ENCODE measurements at regions not wholly inside any gene's neighbourhood (a gene's known extent, or its start where the extent isn't known, plus 50 kb on each side); places are given as distances from the start of the nearest gene placed in this dataset.

- Histone ChIP-seq H2BK12ac (ENCODE audit: low read length) (no peak overlapping the region), H2AFZ (ENCODE audit: insufficient read depth, low read length, poor library complexity) (no peak overlapping the region), H4K12ac (ENCODE audit: low read depth, low read length) (no peak overlapping the region), H3K23ac (ENCODE audit: low read length) (no peak overlapping the region), H3K14ac (ENCODE audit: low read length) (no peak overlapping the region), H3K4me2 (ENCODE audit: low read length) (no peak overlapping the region), H4K91ac (ENCODE audit: low read depth, low read length) (no peak overlapping the region), H3K27ac (ENCODE audit: low read depth, low read length) (no peak overlapping the region), H3K36me3 (ENCODE audit: control insufficient read depth in 1 of 2, insufficient read depth in 2 of 2, low read length in 2 of 2) (no peaks in the 10 kb centered on the region), H2BK120ac (ENCODE audit: insufficient read depth, low read length, poor library complexity) (no peak overlapping the region), H3K79me1 (ENCODE audit: low read length) (no peaks in the 10 kb centered on the region), H3K9me3 (ENCODE audit: insufficient read depth, low read depth, low read length) (no peaks in the 10 kb centered on the region), H4K8ac (ENCODE audit: low read depth, low read length) (no peak overlapping the region), H3K27me3 (ENCODE audit: insufficient read depth, low read length) (no peaks in the 10 kb centered on the region), H3K9ac (ENCODE audit: low read length) (no peak overlapping the region), H3K79me2 (ENCODE audit: control insufficient read depth, insufficient read depth, low read length, poor library complexity) (no peaks in the 10 kb centered on the region), H2AK5ac (ENCODE audit: low read length) (no peak overlapping the region), H3K4ac (ENCODE audit: low read depth, low read length) (no peak overlapping the region), H3K4me1 (ENCODE audit: control insufficient read depth in 1 of 2, insufficient read depth in 2 of 2, low read length in 2 of 2) (no peaks in the 10 kb centered on the region), H3K4me3 (ENCODE audit: low read depth, low read length) (no peak overlapping the region), H3K18ac (ENCODE audit: low read length) (no peak overlapping the region), H2BK5ac (ENCODE audit: low read depth, low read length, poor library complexity) (no peak overlapping the region)
- WGBS (ENCODE audit: extremely low coverage, insufficient coverage, insufficient read length), result no CpG with 5 or more reads among the region's 2 CpGs
- no peak for DNase-seq
Measured at GRCh38 chr2:217052856-217053577, 193.2 kb upstream of the TNP1 start.

GRCh38 chr2:217051416-217051815, 191.6 kb upstream of the TNP1 start:
- no peak overlapping the region for H4K12ac ChIP-seq (ENCODE audit: low read depth, low read length)
- H3K14ac ChIP-seq (ENCODE audit: low read length), result no peak overlapping the region
- no peaks in the 10 kb centered on the region for H3K27me3 ChIP-seq (ENCODE audit: insufficient read depth, low read length)
- H3K79me2 ChIP-seq (ENCODE audit: control insufficient read depth, insufficient read depth, low read length, poor library complexity), result no peaks in the 10 kb centered on the region
- H3K4me1 ChIP-seq (ENCODE audit: control insufficient read depth in 1 of 2, insufficient read depth in 2 of 2, low read length in 2 of 2), result no peaks in the 10 kb centered on the region
- WGBS (ENCODE audit: extremely low coverage, insufficient coverage, insufficient read length), result no CpG with 5 or more reads among the region's 2 CpGs
- no peak for DNase-seq
- no peak overlapping the region for H3K9ac ChIP-seq (ENCODE audit: low read length)
- H3K4ac ChIP-seq (ENCODE audit: low read depth, low read length), result no peak overlapping the region
- no peak overlapping the region for H2BK12ac ChIP-seq (ENCODE audit: low read length)
- no peaks in the 10 kb centered on the region for H3K36me3 ChIP-seq (ENCODE audit: control insufficient read depth in 1 of 2, insufficient read depth in 2 of 2, low read length in 2 of 2)
- no peak overlapping the region for H3K23ac ChIP-seq (ENCODE audit: low read length)
- H2AK5ac ChIP-seq (ENCODE audit: low read length), result no peak overlapping the region
- no peaks in the 10 kb centered on the region for H3K9me3 ChIP-seq (ENCODE audit: insufficient read depth, low read depth, low read length)
- H3K4me3 ChIP-seq (ENCODE audit: low read depth, low read length), result no peak overlapping the region
- H2BK5ac ChIP-seq (ENCODE audit: low read depth, low read length, poor library complexity), result no peak overlapping the region
- no peak overlapping the region for H4K8ac ChIP-seq (ENCODE audit: low read depth, low read length)
- H2AFZ ChIP-seq (ENCODE audit: insufficient read depth, low read length, poor library complexity), result no peak overlapping the region
- H3K4me2 ChIP-seq (ENCODE audit: low read length), result no peak overlapping the region
- no peak overlapping the region for H3K18ac ChIP-seq (ENCODE audit: low read length)
- no peak overlapping the region for H2BK120ac ChIP-seq (ENCODE audit: insufficient read depth, low read length, poor library complexity)
- no peaks in the 10 kb centered on the region for H3K79me1 ChIP-seq (ENCODE audit: low read length)
- H4K91ac ChIP-seq (ENCODE audit: low read depth, low read length), result no peak overlapping the region
- H3K27ac ChIP-seq (ENCODE audit: low read depth, low read length), result no peak overlapping the region

GRCh38 chr2:217049956-217050355, 190.1 kb upstream of the TNP1 start:
- H3K4me1 ChIP-seq (ENCODE audit: control insufficient read depth in 1 of 2, insufficient read depth in 2 of 2, low read length in 2 of 2), result no peaks in the 10 kb centered on the region
- H3K9me3 ChIP-seq (ENCODE audit: insufficient read depth, low read depth, low read length), result no peaks in the 10 kb centered on the region
- no CpG with 5 or more reads among the region's 3 CpGs for WGBS (ENCODE audit: extremely low coverage, insufficient coverage, insufficient read length)
- no peak overlapping the region for H4K12ac ChIP-seq (ENCODE audit: low read depth, low read length)
- no peak overlapping the region for H3K4ac ChIP-seq (ENCODE audit: low read depth, low read length)
- H4K8ac ChIP-seq (ENCODE audit: low read depth, low read length), result no peak overlapping the region
- no peak for DNase-seq
- no peaks in the 10 kb centered on the region for H3K27me3 ChIP-seq (ENCODE audit: insufficient read depth, low read length)
- no peak overlapping the region for H3K18ac ChIP-seq (ENCODE audit: low read length)
- no peak overlapping the region for H3K9ac ChIP-seq (ENCODE audit: low read length)
- H4K91ac ChIP-seq (ENCODE audit: low read depth, low read length), result no peak overlapping the region
- H2BK120ac ChIP-seq (ENCODE audit: insufficient read depth, low read length, poor library complexity), result no peak overlapping the region
- no peaks in the 10 kb centered on the region for H3K79me2 ChIP-seq (ENCODE audit: control insufficient read depth, insufficient read depth, low read length, poor library complexity)
- no peak overlapping the region for H2BK12ac ChIP-seq (ENCODE audit: low read length)
- no peak overlapping the region for H3K14ac ChIP-seq (ENCODE audit: low read length)
- no peak overlapping the region for H2AK5ac ChIP-seq (ENCODE audit: low read length)
- H3K4me3 ChIP-seq (ENCODE audit: low read depth, low read length), result no peak overlapping the region
- H2BK5ac ChIP-seq (ENCODE audit: low read depth, low read length, poor library complexity), result no peak overlapping the region
- H3K4me2 ChIP-seq (ENCODE audit: low read length), result no peak overlapping the region
- no peak overlapping the region for H3K27ac ChIP-seq (ENCODE audit: low read depth, low read length)
- no peak overlapping the region for H3K23ac ChIP-seq (ENCODE audit: low read length)
- H2AFZ ChIP-seq (ENCODE audit: insufficient read depth, low read length, poor library complexity), result no peak overlapping the region
- H3K36me3 ChIP-seq (ENCODE audit: control insufficient read depth in 1 of 2, insufficient read depth in 2 of 2, low read length in 2 of 2), result no peaks in the 10 kb centered on the region
- no peaks in the 10 kb centered on the region for H3K79me1 ChIP-seq (ENCODE audit: low read length)

GRCh38 chr2:217049422-217049821, 189.6 kb upstream of the TNP1 start:
- no peak overlapping the region for H2BK12ac ChIP-seq (ENCODE audit: low read length)
- H3K4me3 ChIP-seq (ENCODE audit: low read depth, low read length), result no peak overlapping the region
- H2BK5ac ChIP-seq (ENCODE audit: low read depth, low read length, poor library complexity), result no peak overlapping the region
- H2BK120ac ChIP-seq (ENCODE audit: insufficient read depth, low read length, poor library complexity), result no peak overlapping the region
- H3K9me3 ChIP-seq (ENCODE audit: insufficient read depth, low read depth, low read length), result no peaks in the 10 kb centered on the region
- H4K91ac ChIP-seq (ENCODE audit: low read depth, low read length), result no peak overlapping the region
- H2AFZ ChIP-seq (ENCODE audit: insufficient read depth, low read length, poor library complexity), result no peak overlapping the region
- no peaks in the 10 kb centered on the region for H3K79me2 ChIP-seq (ENCODE audit: control insufficient read depth, insufficient read depth, low read length, poor library complexity)
- no CpG with 5 or more reads among the region's 7 CpGs for WGBS (ENCODE audit: extremely low coverage, insufficient coverage, insufficient read length)
- H3K4ac ChIP-seq (ENCODE audit: low read depth, low read length), result no peak overlapping the region
- no peak overlapping the region for H3K9ac ChIP-seq (ENCODE audit: low read length)
- H2AK5ac ChIP-seq (ENCODE audit: low read length), result no peak overlapping the region
- no peaks in the 10 kb centered on the region for H3K36me3 ChIP-seq (ENCODE audit: control insufficient read depth in 1 of 2, insufficient read depth in 2 of 2, low read length in 2 of 2)
- no peak overlapping the region for H3K4me2 ChIP-seq (ENCODE audit: low read length)
- H3K27ac ChIP-seq (ENCODE audit: low read depth, low read length), result no peak overlapping the region
- H3K79me1 ChIP-seq (ENCODE audit: low read length), result no peaks in the 10 kb centered on the region
- no peak overlapping the region for H3K18ac ChIP-seq (ENCODE audit: low read length)
- H3K27me3 ChIP-seq (ENCODE audit: insufficient read depth, low read length), result no peaks in the 10 kb centered on the region
- no peak for DNase-seq
- H4K8ac ChIP-seq (ENCODE audit: low read depth, low read length), result no peak overlapping the region
- no peak overlapping the region for H3K23ac ChIP-seq (ENCODE audit: low read length)
- H4K12ac ChIP-seq (ENCODE audit: low read depth, low read length), result no peak overlapping the region
- no peak overlapping the region for H3K14ac ChIP-seq (ENCODE audit: low read length)
- H3K4me1 ChIP-seq (ENCODE audit: control insufficient read depth in 1 of 2, insufficient read depth in 2 of 2, low read length in 2 of 2), result no peaks in the 10 kb centered on the region
